Left ventricle myocardium superior (tissue), 1 donor: ENCODE measurements at regions not wholly inside any gene's neighbourhood (a gene's known extent, or its start where the extent isn't known, plus 50 kb on each side); places are given as distances from the start of the nearest gene placed in this dataset.

Experiments
- ATAC-seq: fragments of 200-7000 bp; cut with Tn5 transposase; one replicate; pipeline ENCODE4 v1.9.1; 2020; ENCODE audit warnings: mild to moderate bottlenecking, moderate library complexity
- DNase-seq: peaks from one replicate; pipeline ENCODE4 v3.0.0-alpha.2; 2020
- intact Hi-C: fragments of 100-400 bp; cut with micrococcal nuclease; formaldehyde crosslinking; loops from one replicate; pipeline ENCODE4 v1.11.0; 2022
- donor health status: DM: no; HTN: yes; CAD: no; lungs with severe emphysema.

GRCh38 chr10:56698506-56698905 is 337.4 kb upstream of the ZWINT start:
- intact Hi-C loops = no loop called here
- DNase-seq (no peak), ATAC-seq (no peak)

DNA sequence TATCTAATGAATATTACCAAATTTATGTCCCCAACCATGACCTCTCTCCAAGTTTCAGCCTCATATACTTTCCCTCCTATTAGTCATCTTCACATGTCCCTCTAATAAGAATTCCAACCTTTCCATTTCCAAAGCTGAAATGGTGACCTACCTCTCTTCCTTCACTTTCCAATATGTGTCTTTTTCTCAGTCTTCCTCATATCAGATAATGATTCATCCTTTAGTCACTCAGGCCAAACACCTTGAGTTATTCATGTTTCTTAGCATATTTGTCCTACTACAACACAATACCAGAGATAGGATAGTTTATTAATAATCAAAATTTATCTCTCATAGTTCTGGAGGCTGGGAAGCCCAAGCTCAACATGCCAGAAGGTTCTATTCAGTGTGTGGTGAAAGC is 318.5 kb upstream of the ZWINT start:
- intact Hi-C loops = no loop called here
- ATAC-seq = no peak
- DNase-seq = no peak

- ATAC-seq (no peak), DNase-seq (no peak)
- intact Hi-C loops = no loop called here
These were observed 301.8 kb upstream of the ZWINT start for GRCh38 chr10:56662765-56663447.

DNA sequence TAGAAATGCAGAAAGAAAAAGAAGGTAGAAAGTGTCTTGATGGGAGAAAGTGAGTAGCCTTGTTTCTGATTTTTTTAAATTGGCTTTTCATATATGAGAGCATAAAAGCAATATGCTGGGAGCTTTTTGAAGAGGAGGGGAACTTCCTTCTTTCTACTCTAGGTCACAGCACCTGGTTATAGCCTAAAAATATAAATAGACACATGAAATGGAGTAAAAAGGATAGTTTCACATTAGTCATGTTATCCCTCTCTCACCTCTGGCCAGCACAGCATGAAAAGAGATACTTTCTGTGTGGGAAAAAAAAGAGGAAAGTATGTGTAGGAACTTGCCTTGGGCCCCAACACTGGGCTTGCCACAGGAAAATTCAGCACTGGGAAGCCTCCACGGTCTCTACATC is 292.2 kb upstream of the ZWINT start:
- DNase-seq (no peak), ATAC-seq (no peak)
- intact Hi-C loops = no loop called here

- no peak for DNase-seq
- no peak for ATAC-seq
- intact Hi-C loops = no loop called here
These were observed 285.5 kb upstream of the ZWINT start for GRCh38 chr10:56646329-56647111.

GRCh38 chr10:56633876-56634452 is 272.9 kb upstream of the ZWINT start:
- DNase-seq (no peak), ATAC-seq (no peak)
- intact Hi-C loops = no loop called here

DNA sequence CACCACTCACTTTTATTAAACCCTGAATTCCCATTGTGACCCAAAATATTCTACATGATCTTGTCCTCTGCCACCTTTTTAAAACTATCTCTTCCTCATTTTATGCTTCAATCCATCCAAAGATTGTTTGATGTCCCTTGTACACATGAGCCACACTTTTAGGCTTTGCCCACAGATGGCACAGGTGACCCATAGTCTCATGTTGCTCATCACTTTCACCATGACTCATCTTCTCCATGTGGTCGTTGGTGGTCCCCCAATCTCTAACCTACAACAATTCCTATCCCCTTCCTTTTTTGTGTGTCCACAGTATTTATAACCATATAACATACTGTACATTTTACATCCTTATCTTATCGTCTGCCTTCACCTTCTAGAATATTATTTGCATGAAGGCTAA is 271.5 kb upstream of the ZWINT start:
- intact Hi-C loops = no loop called here
- ATAC-seq = no peak
- no peak for DNase-seq

- no peak for ATAC-seq
- intact Hi-C loops = no loop called here
These were observed 263.0 kb upstream of the ZWINT start for GRCh38 chr10:56624082-56624481.

DNA sequence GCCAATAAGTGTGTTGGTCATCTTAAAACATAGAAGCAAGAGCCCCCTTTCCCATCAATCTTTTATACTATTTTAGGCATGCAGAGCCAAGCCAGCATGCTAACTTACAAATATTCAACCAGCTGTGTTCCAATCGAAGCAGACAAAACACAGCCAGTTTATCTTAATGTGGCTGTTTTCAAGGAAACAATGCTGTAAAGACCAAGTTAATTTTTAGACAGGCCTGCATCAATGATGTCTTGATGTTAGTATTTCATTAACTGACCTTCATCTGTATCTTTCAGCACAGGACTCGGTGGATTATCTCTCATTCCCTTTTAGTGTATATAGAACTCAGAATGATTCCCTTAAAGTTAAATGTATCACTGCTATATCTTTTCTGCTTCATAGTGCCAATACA is 262.0 kb upstream of the ZWINT start:
- intact Hi-C loops = no loop called here
- ATAC-seq (no peak), DNase-seq (no peak)

More at GRCh38 chr10:56624082-56624481, 263.0 kb upstream of the ZWINT start:
- DNase-seq = no peak

- DNase-seq = no peak
- intact Hi-C loops = no loop called here
- ATAC-seq = peak; percentile 30
These were observed 261.4 kb upstream of the ZWINT start for GRCh38 chr10:56622335-56622973.

DNA sequence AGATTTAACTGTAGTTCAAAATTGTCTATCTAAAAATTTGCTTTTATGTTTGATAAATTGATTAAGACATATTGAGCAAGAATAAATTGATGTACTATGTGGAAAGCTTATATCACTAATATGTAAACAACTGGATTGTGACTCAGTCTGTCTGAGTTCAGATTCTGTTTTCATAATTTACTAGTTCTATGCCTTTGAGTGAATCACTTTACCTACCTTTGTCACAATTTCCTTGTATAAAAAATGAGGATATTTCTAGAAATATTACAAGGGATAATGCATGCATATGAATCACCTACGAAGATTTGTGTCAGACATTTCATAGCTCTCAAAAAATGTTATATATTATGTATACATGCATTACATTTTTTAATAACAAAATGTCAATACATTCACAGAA is 245.1 kb upstream of the ZWINT start:
- ATAC-seq (no peak), DNase-seq (no peak)
- intact Hi-C loops = no loop called here

- ATAC-seq = no peak
- intact Hi-C loops = no loop called here
- DNase-seq = no peak
These were observed 244.0 kb upstream of the ZWINT start for GRCh38 chr10:56605051-56605450.

DNA sequence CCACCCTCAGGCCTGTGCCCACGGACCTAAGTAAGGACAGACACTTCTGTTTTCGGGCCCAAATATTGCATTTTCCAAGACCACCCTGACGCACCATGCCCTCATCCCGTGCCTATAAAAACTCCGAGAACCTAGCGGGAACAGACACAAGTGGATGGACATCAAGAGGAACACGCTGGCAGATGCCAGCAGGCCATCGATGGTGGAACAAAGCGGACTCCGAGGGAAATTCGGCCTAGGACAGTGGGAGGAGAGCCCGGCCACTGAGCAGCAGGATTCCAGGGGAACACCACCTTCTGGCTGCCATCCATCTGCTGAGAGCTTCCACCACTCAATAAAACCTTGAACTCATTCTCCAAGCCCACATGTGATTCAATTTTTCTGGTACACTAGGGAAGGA is 243.6 kb upstream of the ZWINT start:
- no peak for DNase-seq
- intact Hi-C loops = no loop called here
- ATAC-seq = no peak

DNA sequence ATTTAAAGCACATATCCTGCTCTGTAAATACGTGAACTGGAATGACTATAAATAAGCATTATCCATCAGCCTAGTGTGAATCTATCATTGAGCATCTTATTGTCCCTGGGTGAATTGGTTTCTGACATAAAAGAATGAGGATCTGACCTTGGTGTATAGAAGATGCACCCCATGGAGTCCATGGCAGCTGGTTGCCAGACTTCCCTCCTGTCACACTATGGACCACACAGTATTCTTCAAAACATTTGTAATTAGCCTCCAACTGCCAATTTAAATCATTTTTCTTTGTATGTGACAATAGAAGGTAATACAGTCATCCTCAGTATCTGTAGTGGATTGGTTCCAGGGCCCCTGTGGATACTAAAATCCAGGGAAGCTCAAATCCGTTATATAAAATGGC is 238.1 kb upstream of the ZWINT start:
- intact Hi-C loops = no loop called here
- DNase-seq (no peak), ATAC-seq (no peak)

DNA sequence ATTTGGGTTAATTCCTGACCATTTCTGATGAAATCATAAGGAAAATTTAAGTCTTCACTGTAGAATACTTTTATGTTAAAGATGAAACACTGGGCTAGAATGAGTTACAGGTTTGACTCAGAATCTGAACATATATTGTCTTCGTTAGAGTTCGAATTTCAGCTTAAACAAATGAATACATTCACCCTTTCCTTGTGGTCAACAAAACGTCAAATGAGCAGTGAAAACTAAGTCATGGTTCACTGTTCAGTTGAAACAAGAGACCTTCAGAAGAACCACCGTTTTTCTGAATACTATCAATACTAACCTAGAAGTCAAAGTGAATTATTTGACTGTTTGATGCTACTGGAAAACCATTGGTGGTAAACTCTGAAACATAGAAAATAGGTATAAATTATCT is 235.2 kb upstream of the ZWINT start:
- ATAC-seq = no peak
- DNase-seq = no peak

DNA sequence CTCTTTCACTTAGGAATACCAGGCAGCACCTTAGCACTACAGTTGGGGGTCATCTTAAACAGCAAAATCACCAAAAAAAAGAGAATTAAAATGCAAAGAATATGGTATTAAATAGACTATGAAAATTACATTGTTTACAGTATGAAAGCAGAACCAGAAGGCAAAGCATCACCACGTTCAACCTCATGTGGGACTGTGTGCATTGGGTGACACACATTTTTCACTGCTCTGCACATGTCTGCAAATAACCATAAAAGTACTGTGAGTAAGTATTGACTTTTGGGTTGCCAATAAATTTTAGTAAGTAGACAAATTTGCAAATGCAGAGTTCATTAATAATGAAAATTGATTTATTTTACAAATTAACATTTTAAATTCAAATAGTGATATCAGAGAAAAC is 232.1 kb upstream of the ZWINT start:
- DNase-seq (no peak), ATAC-seq (no peak)
- intact Hi-C loops = no loop called here

More for the DNA sequence above, 235.2 kb upstream of the ZWINT start:
- intact Hi-C loops = no loop called here

DNA sequence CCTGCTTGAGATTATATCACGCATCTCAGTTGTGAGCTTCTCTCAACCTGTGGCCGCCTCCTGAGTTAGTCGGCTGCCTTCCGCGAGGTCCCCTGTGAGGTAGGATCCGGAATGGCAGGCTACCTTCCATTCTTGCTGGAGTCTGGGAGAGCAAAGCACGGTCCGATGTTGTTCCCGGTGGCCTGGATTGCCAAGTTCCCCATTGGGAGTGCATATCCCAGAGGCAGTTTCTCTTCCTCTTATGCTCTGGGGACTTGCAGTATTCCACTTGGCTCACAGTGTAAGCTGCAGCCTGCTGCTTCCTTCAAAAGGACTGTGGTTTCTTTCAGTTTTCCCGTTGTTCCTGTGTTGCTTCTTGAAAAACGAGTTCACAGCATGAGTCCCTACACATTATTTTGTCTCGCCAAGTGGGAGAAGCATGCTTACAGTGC is 225.4 kb upstream of the ZWINT start:
- peak; percentile 21 for ATAC-seq
- DNase-seq = no peak
- intact Hi-C loops = no loop called here

GRCh38 chr10:56585447-56586171 is 224.6 kb upstream of the ZWINT start:
- ATAC-seq (peak; percentile 99), DNase-seq (peak; percentile 37)
- intact Hi-C loops = no loop called here

DNA sequence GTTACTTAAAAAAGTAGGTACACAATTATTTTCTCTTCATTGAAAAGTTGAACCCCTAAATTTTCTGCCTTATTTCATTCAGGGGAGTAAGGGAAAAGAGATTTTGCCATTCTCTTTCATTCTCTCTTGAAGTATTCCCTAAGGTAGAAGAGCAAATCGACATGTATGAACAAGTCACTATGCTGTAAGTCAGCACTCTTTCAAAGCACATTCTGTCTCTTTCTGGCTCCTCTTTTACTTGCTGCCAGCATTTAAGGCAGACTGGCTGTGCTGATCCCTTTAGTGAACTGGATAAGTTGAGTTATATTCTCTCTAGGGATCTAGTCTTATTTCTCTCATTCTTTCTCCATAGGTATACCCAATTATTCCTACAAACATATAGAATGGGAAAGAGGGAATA is 222.3 kb upstream of the ZWINT start:
- intact Hi-C loops = no loop called here
- ATAC-seq (peak; percentile 37), DNase-seq (no peak)

GRCh38 chr10:56567580-56567979 is 206.5 kb upstream of the ZWINT start:
- no peak for ATAC-seq

More at GRCh38 chr10:56567580-56567979, 206.5 kb upstream of the ZWINT start:
- DNase-seq = no peak
- intact Hi-C loops = no loop called here
